ENCODE measurements at regions not wholly inside any gene's neighbourhood (a gene's known extent, or its start where the extent isn't known, plus 50 kb on each side); places are given as distances from the start of the nearest gene placed in this dataset.
"Not testable (repeated sequence)": the region's sequence is repeated elsewhere in the genome, so short reads cannot be mapped to it uniquely, and the experiment has no call there.

DNA sequence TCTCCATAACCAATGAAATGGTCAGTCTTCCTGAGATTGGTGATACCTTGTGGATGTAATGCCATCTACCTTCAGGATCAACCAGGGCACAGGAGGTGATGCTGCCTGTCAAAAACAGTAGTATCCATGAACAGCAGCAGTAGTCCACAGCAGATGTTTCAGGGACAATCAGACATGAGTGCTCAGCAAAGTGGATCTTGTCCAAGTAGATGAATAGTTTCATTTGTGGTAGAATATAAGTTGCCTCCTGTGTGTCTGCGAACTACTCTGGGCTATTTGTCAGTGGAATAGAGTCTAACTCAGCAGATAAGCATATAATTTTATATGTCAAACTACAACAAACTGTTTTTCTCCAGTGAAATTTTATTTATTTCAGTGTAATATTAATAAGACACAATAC lies 1860.1 kb upstream of the ACO1 start:
- Mint-ChIP-seq H3K27me3 (ENCODE audit: low read depth) (no peaks in the 10 kb centered on the region), H3K36me3 (ENCODE audit: insufficient read depth) (no peaks in the 10 kb centered on the region), H3K4me3 (no peak overlapping the region), H3K9me3 (no peaks in the 10 kb centered on the region), H3K4me1 (ENCODE audit: low read depth) (no peaks in the 10 kb centered on the region)
- ATAC-seq (no peak), DNase-seq (no peak)

- H3K4me3 Mint-ChIP-seq: no peak overlapping the region
- ATAC-seq (no peak), DNase-seq (no peak)
- H3K27me3 Mint-ChIP-seq (ENCODE audit: low read depth): no peaks in the 10 kb centered on the region
- peaks cover 8% of the 10 kb centered on the region for H3K9me3 Mint-ChIP-seq
- no peaks in the 10 kb centered on the region for H3K4me1 Mint-ChIP-seq (ENCODE audit: low read depth)
- H3K36me3 Mint-ChIP-seq (ENCODE audit: insufficient read depth): no peaks in the 10 kb centered on the region
Observed at GRCh38 chr9:30534455-30534854, 1850.0 kb upstream of the ACO1 start.

DNA sequence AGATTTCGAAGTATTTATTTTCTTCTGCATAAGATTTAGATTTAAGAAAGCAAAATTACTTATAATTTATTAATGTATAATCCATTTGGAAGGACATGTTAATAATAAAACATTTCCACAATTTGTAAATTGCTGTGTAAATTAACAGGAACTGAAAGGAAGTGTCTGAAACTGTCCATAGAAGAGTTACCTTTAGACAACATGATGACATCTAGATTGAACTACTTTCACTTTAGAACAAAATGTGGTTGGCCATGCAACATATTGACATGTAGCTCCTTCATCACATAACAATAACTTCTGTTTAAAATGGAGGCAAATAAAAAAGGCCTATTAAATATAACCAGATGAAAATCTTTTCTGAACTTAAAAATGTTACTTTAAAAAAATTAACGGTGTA lies 1849.5 kb upstream of the ACO1 start:
- H3K4me1 Mint-ChIP-seq (ENCODE audit: low read depth): no peaks in the 10 kb centered on the region
- ATAC-seq (no peak), DNase-seq (no peak)
- H3K4me3 Mint-ChIP-seq: no peak overlapping the region
- peaks cover 8% of the 10 kb centered on the region for H3K9me3 Mint-ChIP-seq
- no peaks in the 10 kb centered on the region for H3K36me3 Mint-ChIP-seq (ENCODE audit: insufficient read depth)
- no peaks in the 10 kb centered on the region for H3K27me3 Mint-ChIP-seq (ENCODE audit: low read depth)

- no peaks in the 10 kb centered on the region for H3K27me3 Mint-ChIP-seq (ENCODE audit: low read depth)
- DNase-seq (no peak), ATAC-seq (no peak)
- H3K4me3 Mint-ChIP-seq: no peak overlapping the region
- peaks cover 8% of the 10 kb centered on the region for H3K9me3 Mint-ChIP-seq
- no peaks in the 10 kb centered on the region for H3K36me3 Mint-ChIP-seq (ENCODE audit: insufficient read depth)
- no peaks in the 10 kb centered on the region for H3K4me1 Mint-ChIP-seq (ENCODE audit: low read depth)
Observed at GRCh38 chr9:30536494-30536893, 1847.9 kb upstream of the ACO1 start.

GRCh38 chr9:30539696-30540095 lies 1844.7 kb upstream of the ACO1 start:
- not testable (repeated sequence) for H3K36me3 Mint-ChIP-seq (ENCODE audit: insufficient read depth); H3K9me3 Mint-ChIP-seq; ATAC-seq; H3K27me3 Mint-ChIP-seq (ENCODE audit: low read depth); DNase-seq; H3K4me3 Mint-ChIP-seq; H3K4me1 Mint-ChIP-seq (ENCODE audit: low read depth)

DNA sequence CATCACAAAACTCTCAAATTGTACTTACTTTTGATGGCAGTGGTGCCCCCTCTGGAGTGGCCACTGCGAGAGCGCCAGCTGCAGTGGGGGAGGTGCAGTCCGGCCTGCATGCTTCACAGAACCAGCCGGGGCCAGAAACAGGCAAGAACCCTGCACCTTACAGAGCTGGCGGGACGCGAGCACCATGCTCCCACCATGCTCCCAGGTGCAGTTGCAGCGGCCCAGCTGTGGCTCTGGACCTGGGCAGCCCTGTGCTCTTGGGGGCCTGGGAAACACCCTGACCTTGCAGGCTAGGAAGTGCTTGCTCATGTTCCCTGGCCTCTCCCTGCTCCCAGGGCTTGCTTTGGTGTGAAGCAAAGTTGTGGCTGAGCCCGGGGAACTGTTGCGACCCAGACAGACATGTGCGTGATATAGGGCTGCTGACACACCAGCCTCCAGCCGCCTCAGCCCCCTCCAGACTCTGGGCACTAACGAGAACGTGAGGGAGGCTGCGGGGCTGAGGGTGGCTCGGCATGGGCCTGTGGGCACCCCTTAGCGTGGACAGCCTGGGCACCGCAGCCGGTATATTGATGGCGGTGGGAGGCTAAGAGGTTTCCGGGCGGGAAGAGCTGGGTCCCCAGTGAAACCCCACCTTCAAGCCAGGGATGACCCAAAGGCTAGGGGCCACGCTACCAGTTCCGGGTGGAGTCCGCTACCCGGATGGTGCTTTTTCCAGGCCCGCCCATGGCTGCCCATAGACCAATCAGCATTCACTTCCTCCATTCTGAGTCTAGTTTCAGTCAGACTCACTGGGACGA lies 1809.9 kb upstream of the ACO1 start:
- Mint-ChIP-seq H3K36me3 (ENCODE audit: insufficient read depth) (no peaks in the 10 kb centered on the region), H3K9me3 (peaks cover 6% of the 10 kb centered on the region), H3K4me3 (no peak overlapping the region), H3K4me1 (ENCODE audit: low read depth) (no peaks in the 10 kb centered on the region), H3K27me3 (ENCODE audit: low read depth) (no peaks in the 10 kb centered on the region)
- no peak for DNase-seq
- no peak for ATAC-seq

DNA sequence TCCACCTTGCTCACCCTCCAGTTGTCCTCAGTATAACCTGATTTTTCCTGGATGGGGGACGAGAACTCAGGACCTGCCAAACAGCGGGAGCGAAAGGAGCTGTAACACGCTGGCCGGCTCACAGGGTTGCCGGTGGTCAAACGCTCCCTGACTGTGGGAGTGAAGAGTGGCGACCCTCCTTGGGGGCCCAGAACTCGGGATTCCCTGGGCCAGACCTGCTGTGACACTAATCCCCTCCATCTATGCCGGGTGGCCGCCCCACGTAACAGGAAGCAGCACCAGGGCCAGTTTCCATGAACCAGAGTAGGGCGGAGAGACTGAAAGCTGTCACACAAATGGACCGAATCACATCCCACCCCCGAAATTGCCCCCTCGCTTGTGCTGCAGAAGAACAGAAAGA lies 1809.2 kb upstream of the ACO1 start:
- ATAC-seq: no peak
- H3K36me3 Mint-ChIP-seq (ENCODE audit: insufficient read depth): no peaks in the 10 kb centered on the region
- no peaks in the 10 kb centered on the region for H3K4me1 Mint-ChIP-seq (ENCODE audit: low read depth)
- H3K27me3 Mint-ChIP-seq (ENCODE audit: low read depth): no peaks in the 10 kb centered on the region
- DNase-seq: no peak
- H3K4me3 Mint-ChIP-seq: no peak overlapping the region
- H3K9me3 Mint-ChIP-seq: peaks cover 6% of the 10 kb centered on the region

DNA sequence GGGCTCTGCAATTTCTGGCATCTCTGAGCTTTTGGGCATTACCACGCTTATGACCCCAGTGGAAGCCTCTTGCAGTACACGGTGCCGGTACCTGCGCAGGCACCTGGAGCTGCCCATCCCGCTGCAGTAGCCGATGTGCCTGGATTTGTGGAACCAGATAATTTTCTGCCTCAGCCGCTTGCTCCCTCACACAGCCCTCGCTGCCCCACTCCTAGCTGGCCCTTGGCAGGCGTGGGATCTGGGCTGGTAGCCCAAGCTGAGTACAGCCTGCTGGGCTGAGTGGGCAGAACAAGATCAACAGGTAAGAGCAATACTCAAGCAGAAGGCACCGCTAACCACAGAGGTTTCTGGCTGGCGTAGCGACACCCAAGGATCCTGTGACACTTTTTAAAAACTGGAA lies 1808.8 kb upstream of the ACO1 start:
- H3K9me3 Mint-ChIP-seq: peaks cover 6% of the 10 kb centered on the region
- H3K4me3 Mint-ChIP-seq: no peak overlapping the region
- H3K4me1 Mint-ChIP-seq (ENCODE audit: low read depth): no peaks in the 10 kb centered on the region
- DNase-seq: no peak
- H3K36me3 Mint-ChIP-seq (ENCODE audit: insufficient read depth): no peaks in the 10 kb centered on the region
- no peaks in the 10 kb centered on the region for H3K27me3 Mint-ChIP-seq (ENCODE audit: low read depth)
- ATAC-seq: no peak

- ATAC-seq (no peak), DNase-seq (no peak)
- Mint-ChIP-seq H3K36me3 (ENCODE audit: insufficient read depth) (no peaks in the 10 kb centered on the region), H3K4me3 (no peak overlapping the region), H3K9me3 (no peaks in the 10 kb centered on the region), H3K4me1 (ENCODE audit: low read depth) (no peaks in the 10 kb centered on the region), H3K27me3 (ENCODE audit: low read depth) (no peaks in the 10 kb centered on the region)
Observed at GRCh38 chr9:30579810-30580209, 1804.6 kb upstream of the ACO1 start.

- no peak for DNase-seq
- Mint-ChIP-seq H3K4me3 (no peak overlapping the region), H3K27me3 (ENCODE audit: low read depth) (no peaks in the 10 kb centered on the region), H3K9me3 (no peaks in the 10 kb centered on the region), H3K4me1 (ENCODE audit: low read depth) (no peaks in the 10 kb centered on the region), H3K36me3 (ENCODE audit: insufficient read depth) (no peaks in the 10 kb centered on the region)
- no peak for ATAC-seq
Observed at GRCh38 chr9:30582240-30582639, 1802.2 kb upstream of the ACO1 start.

DNA sequence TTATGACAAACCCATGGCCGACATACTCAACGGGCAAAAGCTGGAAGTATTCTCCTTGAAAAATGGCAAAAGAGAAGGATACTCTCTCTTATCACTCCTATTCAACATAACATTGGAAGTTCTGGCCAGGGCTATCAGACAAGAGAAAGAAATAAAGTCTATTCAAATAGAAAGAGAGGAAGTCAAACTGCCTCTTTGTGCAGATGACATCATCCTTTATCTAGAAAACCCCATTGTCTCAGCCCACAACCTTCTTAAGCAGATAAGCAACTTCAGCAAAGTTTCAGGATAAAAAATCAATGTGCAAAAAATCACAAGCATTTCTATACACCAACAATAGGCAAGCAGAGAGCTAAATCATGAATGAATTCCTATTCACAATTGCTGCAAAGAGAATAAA lies 1799.9 kb upstream of the ACO1 start:
- no peaks in the 10 kb centered on the region for H3K36me3 Mint-ChIP-seq (ENCODE audit: insufficient read depth)
- no peaks in the 10 kb centered on the region for H3K27me3 Mint-ChIP-seq (ENCODE audit: low read depth)
- H3K4me1 Mint-ChIP-seq (ENCODE audit: low read depth): no peaks in the 10 kb centered on the region
- H3K4me3 Mint-ChIP-seq: no peak overlapping the region
- H3K9me3 Mint-ChIP-seq: no peaks in the 10 kb centered on the region
- ATAC-seq: no peak
- DNase-seq: no peak

- DNase-seq: no peak
- ATAC-seq: no peak
- no peaks in the 10 kb centered on the region for H3K4me1 Mint-ChIP-seq (ENCODE audit: low read depth)
- no peak overlapping the region for H3K4me3 Mint-ChIP-seq
- no peaks in the 10 kb centered on the region for H3K36me3 Mint-ChIP-seq (ENCODE audit: insufficient read depth)
- no peaks in the 10 kb centered on the region for H3K9me3 Mint-ChIP-seq
- H3K27me3 Mint-ChIP-seq (ENCODE audit: low read depth): no peaks in the 10 kb centered on the region
Observed at GRCh38 chr9:30591461-30591860, 1793.0 kb upstream of the ACO1 start.

DNA sequence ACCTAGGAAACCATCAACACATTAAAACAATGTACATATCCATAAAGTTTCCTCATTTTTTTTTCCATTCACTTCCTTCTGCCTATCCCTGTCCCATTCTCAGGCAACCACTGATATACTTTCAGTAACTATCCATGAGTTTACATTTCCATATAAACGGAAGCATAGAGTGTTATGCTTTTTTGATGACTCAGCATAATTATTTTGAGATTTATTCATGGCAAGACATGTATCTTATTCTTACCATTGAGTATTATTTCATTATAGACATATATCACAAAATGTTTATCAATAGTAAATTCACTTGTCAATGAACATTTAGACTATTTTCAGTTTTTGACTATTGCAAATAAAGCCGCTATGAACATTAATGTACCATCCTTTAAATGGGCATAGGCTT lies 1786.8 kb upstream of the ACO1 start:
- no peaks in the 10 kb centered on the region for H3K4me1 Mint-ChIP-seq (ENCODE audit: low read depth)
- DNase-seq: no peak
- no peaks in the 10 kb centered on the region for H3K36me3 Mint-ChIP-seq (ENCODE audit: insufficient read depth)
- ATAC-seq: no peak
- H3K4me3 Mint-ChIP-seq: no peak overlapping the region
- peaks cover 8% of the 10 kb centered on the region for H3K9me3 Mint-ChIP-seq
- no peaks in the 10 kb centered on the region for H3K27me3 Mint-ChIP-seq (ENCODE audit: low read depth)

DNA sequence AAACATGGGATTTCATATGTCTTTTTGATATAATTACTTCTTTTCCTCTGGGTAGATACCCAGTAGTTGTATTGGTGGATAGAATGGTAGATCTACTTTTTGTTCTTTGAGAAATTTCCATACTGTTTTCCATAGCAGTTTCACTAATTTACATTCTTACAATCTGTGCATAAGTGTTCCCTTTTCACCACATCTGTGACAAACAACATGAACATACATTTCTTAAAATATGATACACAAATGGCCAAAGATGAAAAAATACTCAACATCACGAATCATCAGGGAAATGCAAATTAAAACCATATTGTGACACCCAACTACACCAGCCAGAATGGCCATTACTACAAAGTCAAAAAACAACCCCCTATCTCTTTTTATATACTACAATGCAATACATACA lies 1778.5 kb upstream of the ACO1 start:
- H3K4me1 Mint-ChIP-seq (ENCODE audit: low read depth): no peaks in the 10 kb centered on the region
- peaks cover 12% of the 10 kb centered on the region for H3K9me3 Mint-ChIP-seq
- no peaks in the 10 kb centered on the region for H3K27me3 Mint-ChIP-seq (ENCODE audit: low read depth)
- H3K4me3 Mint-ChIP-seq: no peak overlapping the region
- ATAC-seq: no peak
- DNase-seq: no peak
- no peaks in the 10 kb centered on the region for H3K36me3 Mint-ChIP-seq (ENCODE audit: insufficient read depth)

- Mint-ChIP-seq H3K36me3 (ENCODE audit: insufficient read depth) (no peaks in the 10 kb centered on the region), H3K9me3 (no peaks in the 10 kb centered on the region), H3K4me1 (ENCODE audit: low read depth) (no peaks in the 10 kb centered on the region), H3K27me3 (ENCODE audit: low read depth) (no peaks in the 10 kb centered on the region), H3K4me3 (no peak overlapping the region)
- ATAC-seq: no peak
- DNase-seq: no peak
Observed at GRCh38 chr9:30609713-30610112, 1774.7 kb upstream of the ACO1 start.

DNA sequence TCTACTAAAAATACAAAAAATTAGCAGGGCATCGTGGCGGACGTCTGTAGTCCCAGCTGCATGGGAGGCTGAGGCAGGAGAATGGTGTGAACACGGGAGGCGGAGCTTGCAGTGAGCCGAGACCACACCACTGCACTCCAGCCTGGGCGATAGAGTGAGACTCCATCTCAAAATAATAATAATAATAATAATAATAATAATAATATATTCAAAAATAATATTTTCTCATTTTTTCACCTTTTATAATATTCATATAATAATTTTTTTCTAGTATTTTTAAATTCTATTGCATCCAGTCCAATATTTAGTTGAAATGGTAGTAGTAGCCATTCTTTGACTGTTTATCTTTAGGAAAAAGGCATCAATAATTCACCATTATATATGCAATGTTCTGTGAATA lies 1767.7 kb upstream of the ACO1 start:
- H3K4me1 Mint-ChIP-seq (ENCODE audit: low read depth); H3K36me3 Mint-ChIP-seq (ENCODE audit: insufficient read depth); H3K4me3 Mint-ChIP-seq; H3K9me3 Mint-ChIP-seq; ATAC-seq; H3K27me3 Mint-ChIP-seq (ENCODE audit: low read depth); DNase-seq: not testable (repeated sequence)

Data from activated T-cell treated with anti-CD3 and anti-CD28 coated beads, Interleukin-2, amount 50 U/mL, for 4 hours (primary cell).